Progenitor cell of endocrine pancreas (in vitro differentiated cells): ENCODE measurements at regions not wholly inside any gene's neighbourhood (a gene's known extent, or its start where the extent isn't known, plus 50 kb on each side); places are given as distances from the start of the nearest gene placed in this dataset.

Source experiments
- DNase-seq: peaks from one replicate; pipeline ENCODE4 v3.0.0; 2021; ENCODE audit warnings: low spot score; ENCODE audit not compliant: unreplicated experiment
- H3K27ac Mint-ChIP-seq: 2 replicates; pipeline ENCODE4 v1.8.0; 2021; ENCODE audit warnings: mild to moderate bottlenecking, moderate library complexity, mixed read lengths
- H3K27me3 Mint-ChIP-seq: 2 replicates; pipeline ENCODE4 v1.8.0; 2021; ENCODE audit warnings: mixed read lengths
- H3K36me3 Mint-ChIP-seq: 2 replicates; pipeline ENCODE4 v1.8.0; 2022; ENCODE audit warnings: mixed read lengths; ENCODE audit not compliant: insufficient read depth
- H3K4me1 Mint-ChIP-seq: 2 replicates; pipeline ENCODE4 v1.8.0; 2021; ENCODE audit warnings: low read depth, mixed read lengths
- H3K4me3 Mint-ChIP-seq: 2 replicates; pipeline ENCODE4 v1.8.0; 2021; ENCODE audit warnings: low read depth, mild to moderate bottlenecking, moderate library complexity, mixed read lengths
- H3K9me3 Mint-ChIP-seq: 2 replicates; pipeline ENCODE4 v1.8.0; 2021; ENCODE audit warnings: low read depth, mixed read lengths
- TF ChIP-seq, protein P1 (sequence below): fragments of 200-600 bp; sonication (generic); IDR thresholded peaks from one replicate; pipeline ENCODE4 v1.5.0; 2021; ENCODE audit warnings: antibody characterized with exemption, mild to moderate bottlenecking; ENCODE audit not compliant: unreplicated experiment

- no peak overlapping the region for H3K27ac Mint-ChIP-seq
- no peak overlapping the region for H3K4me3 Mint-ChIP-seq
- H3K36me3 Mint-ChIP-seq, result no peaks in the 10 kb centered on the region
- H3K4me1 Mint-ChIP-seq, result no peaks in the 10 kb centered on the region
- H3K9me3 Mint-ChIP-seq, result no peaks in the 10 kb centered on the region
- no peak for DNase-seq
- TF ChIP-seq, protein P1, sequence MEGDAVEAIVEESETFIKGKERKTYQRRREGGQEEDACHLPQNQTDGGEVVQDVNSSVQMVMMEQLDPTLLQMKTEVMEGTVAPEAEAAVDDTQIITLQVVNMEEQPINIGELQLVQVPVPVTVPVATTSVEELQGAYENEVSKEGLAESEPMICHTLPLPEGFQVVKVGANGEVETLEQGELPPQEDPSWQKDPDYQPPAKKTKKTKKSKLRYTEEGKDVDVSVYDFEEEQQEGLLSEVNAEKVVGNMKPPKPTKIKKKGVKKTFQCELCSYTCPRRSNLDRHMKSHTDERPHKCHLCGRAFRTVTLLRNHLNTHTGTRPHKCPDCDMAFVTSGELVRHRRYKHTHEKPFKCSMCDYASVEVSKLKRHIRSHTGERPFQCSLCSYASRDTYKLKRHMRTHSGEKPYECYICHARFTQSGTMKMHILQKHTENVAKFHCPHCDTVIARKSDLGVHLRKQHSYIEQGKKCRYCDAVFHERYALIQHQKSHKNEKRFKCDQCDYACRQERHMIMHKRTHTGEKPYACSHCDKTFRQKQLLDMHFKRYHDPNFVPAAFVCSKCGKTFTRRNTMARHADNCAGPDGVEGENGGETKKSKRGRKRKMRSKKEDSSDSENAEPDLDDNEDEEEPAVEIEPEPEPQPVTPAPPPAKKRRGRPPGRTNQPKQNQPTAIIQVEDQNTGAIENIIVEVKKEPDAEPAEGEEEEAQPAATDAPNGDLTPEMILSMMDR, result no peak
- H3K27me3 Mint-ChIP-seq, result peaks cover 9% of the 10 kb centered on the region
Observed at GRCh38 chr2:59968441-59968840, 585.0 kb downstream of the BCL11A start.

- Mint-ChIP-seq H3K4me1 (peaks cover 3% of the 10 kb centered on the region), H3K27me3 (peaks cover 9% of the 10 kb centered on the region), H3K27ac (no peak overlapping the region), H3K4me3 (no peak overlapping the region), H3K9me3 (no peaks in the 10 kb centered on the region), H3K36me3 (no peaks in the 10 kb centered on the region)
- DNase-seq, result no peak
- TF ChIP-seq, protein P1, result no peak
Observed at GRCh38 chr2:59967691-59968090, 585.8 kb downstream of the BCL11A start.

DNA sequence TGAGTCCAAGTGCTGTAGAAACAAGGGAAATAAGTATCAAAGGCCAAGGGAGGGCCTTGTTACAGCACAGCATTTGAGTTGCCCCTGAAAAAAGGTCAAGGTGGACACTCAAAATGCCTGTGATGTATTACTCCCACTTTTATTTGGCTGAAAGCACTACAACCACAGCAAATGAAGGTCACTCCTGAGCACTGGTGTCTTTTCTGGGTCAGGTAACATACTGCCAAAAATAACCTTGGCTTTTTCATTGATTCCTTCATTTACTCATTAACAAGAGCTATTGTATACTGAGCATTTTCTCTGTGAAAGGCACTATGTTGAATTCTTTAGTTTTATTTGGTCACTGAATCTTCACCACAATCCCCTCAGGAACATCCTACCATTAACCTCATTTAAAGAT, 590.3 kb downstream of the BCL11A start:
- Mint-ChIP-seq H3K4me1 (peaks cover 6% of the 10 kb centered on the region), H3K4me3 (no peak overlapping the region), H3K9me3 (no peaks in the 10 kb centered on the region), H3K36me3 (no peaks in the 10 kb centered on the region), H3K27me3 (peaks cover under 1% of the 10 kb centered on the region), H3K27ac (no peak overlapping the region)
- DNase-seq, result no peak
- TF ChIP-seq, protein P1, result no peak

DNA sequence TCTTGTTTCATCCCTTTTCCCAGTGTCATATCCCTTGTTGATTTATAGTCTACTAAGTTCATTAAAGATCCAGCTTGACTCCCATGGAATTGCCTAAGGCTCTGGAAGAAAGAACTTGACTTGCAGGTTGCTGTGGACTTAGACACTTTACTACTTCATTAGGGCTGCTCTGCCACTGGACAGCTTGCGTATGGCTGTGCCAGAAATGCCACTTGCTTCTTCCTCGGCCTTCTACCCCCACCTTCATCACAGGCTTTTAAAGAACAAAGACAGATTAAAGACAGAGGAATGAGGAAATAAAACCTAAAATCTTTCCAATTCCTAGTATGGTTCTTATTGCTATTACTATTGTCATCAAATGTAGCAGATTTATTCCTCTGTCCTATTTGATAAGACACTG, 591.7 kb downstream of the BCL11A start:
- no peaks in the 10 kb centered on the region for H3K27me3 Mint-ChIP-seq
- no peak overlapping the region for H3K4me3 Mint-ChIP-seq
- H3K9me3 Mint-ChIP-seq, result no peaks in the 10 kb centered on the region
- peaks cover 8% of the 10 kb centered on the region for H3K4me1 Mint-ChIP-seq
- TF ChIP-seq, protein P1, result no peak
- no peak overlapping the region for H3K27ac Mint-ChIP-seq
- H3K36me3 Mint-ChIP-seq, result no peaks in the 10 kb centered on the region
- no peak for DNase-seq

GRCh38 chr2:59959944-59960343, 593.5 kb downstream of the BCL11A start:
- H3K9me3 Mint-ChIP-seq, result no peaks in the 10 kb centered on the region
- TF ChIP-seq, protein P1, result no peak
- H3K36me3 Mint-ChIP-seq, result no peaks in the 10 kb centered on the region
- H3K27ac Mint-ChIP-seq, result no peak overlapping the region
- DNase-seq, result no peak
- no peaks in the 10 kb centered on the region for H3K27me3 Mint-ChIP-seq
- H3K4me3 Mint-ChIP-seq, result no peak overlapping the region
- H3K4me1 Mint-ChIP-seq, result peaks cover 9% of the 10 kb centered on the region
